GM18502 (cell line): ENCODE measurements at regions not wholly inside any gene's neighbourhood (a gene's known extent, or its start where the extent isn't known, plus 50 kb on each side); places are given as distances from the start of the nearest gene placed in this dataset.

Experiments
- ATAC-seq: cut with Tn5 transposase; IDR thresholded peaks from one replicate; pipeline ENCODE4 v1.9.1; 2021; ENCODE audit warnings: mild to moderate bottlenecking; ENCODE audit not compliant: unreplicated experiment, poor library complexity

GRCh38 chr20:24045621-24046318, 57.2 kb upstream of the GGTLC1 start:
- no peak for ATAC-seq

GRCh38 chr20:24043294-24043693, 54.7 kb upstream of the GGTLC1 start:
- no peak for ATAC-seq

GRCh38 chr20:24042646-24043045, 54.1 kb upstream of the GGTLC1 start:
- no peak for ATAC-seq

GRCh38 chr20:24040896-24041459, 52.4 kb upstream of the GGTLC1 start:
- no peak for ATAC-seq

- ATAC-seq, result no peak
These were observed 50.6 kb upstream of the GGTLC1 start for GRCh38 chr20:24039196-24039595.
